Activated CD4-positive, CD25-positive, alpha-beta regulatory T cell (primary cell): ENCODE measurements at regions not wholly inside any gene's neighbourhood (a gene's known extent, or its start where the extent isn't known, plus 50 kb on each side); places are given as distances from the start of the nearest gene placed in this dataset.

ENCODE experiments used
- DNase-seq, 4 experiments: peaks; one replicate each; lab custom pipeline; 2025; lab: John Stamatoyannopoulos, UW

GRCh38 chr18:44424645-44425035 lies 256.0 kb upstream of the SETBP1 start:
- no peak for DNase-seq

- DNase-seq, result no peak
These were observed 255.5 kb upstream of the SETBP1 start for GRCh38 chr18:44425161-44425560.

GRCh38 chr18:44437603-44438002 lies 243.1 kb upstream of the SETBP1 start:
- DNase-seq, result no peak

GRCh38 chr18:44450226-44450625 lies 230.5 kb upstream of the SETBP1 start:
- DNase-seq, result no peak

- no peak for DNase-seq
These were observed 228.3 kb upstream of the SETBP1 start for GRCh38 chr18:44452346-44452745.

- no peak for DNase-seq
These were observed 227.2 kb upstream of the SETBP1 start for GRCh38 chr18:44453505-44453904.

- no peak for DNase-seq
These were observed 221.9 kb upstream of the SETBP1 start for GRCh38 chr18:44458777-44459176.

- no peak for DNase-seq
These were observed 216.1 kb upstream of the SETBP1 start for GRCh38 chr18:44464398-44465180.

- DNase-seq, result no peak
These were observed 215.3 kb upstream of the SETBP1 start for GRCh38 chr18:44465381-44465841.

GRCh38 chr18:44466997-44467396 lies 213.7 kb upstream of the SETBP1 start:
- DNase-seq, result no peak

- DNase-seq, result no peak
These were observed 213.0 kb upstream of the SETBP1 start for GRCh38 chr18:44467718-44468117.

GRCh38 chr18:44473394-44474066 lies 207.2 kb upstream of the SETBP1 start:
- no peak for DNase-seq

GRCh38 chr18:44474067-44474411 lies 206.6 kb upstream of the SETBP1 start:
- DNase-seq, result no peak

- DNase-seq, result no peak
These were observed 206.1 kb upstream of the SETBP1 start for GRCh38 chr18:44474591-44474990.

GRCh38 chr18:44482761-44483160 lies 197.9 kb upstream of the SETBP1 start:
- no peak for DNase-seq

GRCh38 chr18:44495151-44495550 lies 185.5 kb upstream of the SETBP1 start:
- no peak for DNase-seq

GRCh38 chr18:44497311-44497710 lies 183.4 kb upstream of the SETBP1 start:
- no peak for DNase-seq

GRCh38 chr18:44497757-44498490 lies 182.8 kb upstream of the SETBP1 start:
- no peak for DNase-seq

GRCh38 chr18:44500808-44501610 lies 179.7 kb upstream of the SETBP1 start:
- DNase-seq, result no peak

- DNase-seq, result no peak
These were observed 178.5 kb upstream of the SETBP1 start for GRCh38 chr18:44502221-44502620.

- DNase-seq, result no peak
These were observed 177.9 kb upstream of the SETBP1 start for GRCh38 chr18:44502790-44503189.

- no peak for DNase-seq
These were observed 176.8 kb upstream of the SETBP1 start for GRCh38 chr18:44503854-44504253.
